HCT116 (cell line): ENCODE measurements at regions not wholly inside any gene's neighbourhood (a gene's known extent, or its start where the extent isn't known, plus 50 kb on each side); places are given as distances from the start of the nearest gene placed in this dataset.

Experiments used
- ATAC-seq: fragments of 200-7000 bp; cut with Tn5 transposase; 2 replicates; pipeline ENCODE4 v1.9.1; 2020; ENCODE audit warnings: mild to moderate bottlenecking, moderate library complexity
- BruUV-seq: library from RNA; stranded (reverse); fragments of 400-500 nt; replicated peaks from 2 replicates; lab custom pipeline; 2021; lab: Mats Ljungman, UMichigan
- CTCF ChIA-PET: fragments of 300-600 bp; sonication (Branson Sonifier 250); formaldehyde crosslinking; loops from one replicate; lab custom pipeline; 2021; ENCODE audit warnings: antibody characterized with exemption; lab: Charles Lee
- POLR2A ChIA-PET: fragments of 300-600, 350-600 bp; sonication (Branson Sonifier 250); formaldehyde crosslinking; loops from one replicate; lab custom pipeline; 2021; ENCODE audit warnings: antibody characterized with exemption; lab: Charles Lee
- RAD21 ChIA-PET, 2 experiments: fragments of 300-600 bp; sonication (Branson Sonifier 250); formaldehyde crosslinking; loops; one replicate each; lab custom pipeline; 2023; ENCODE audit warnings: low total read pairs in 2 of 2; ENCODE audit not compliant: uncharacterized antibody in 2 of 2, unreplicated experiment in 2 of 2, low non-redundant PET in 1 of 2; lab: Charles Lee
- DNase-seq: peaks from one replicate; pipeline ENCODE4 v3.0.0-alpha.2; 2010; ENCODE audit warnings: low read depth, low spot score
- H2AFZ ChIP-seq: fragments of 200-600 bp; shearing (Covaris generic), sonication (generic); 2 replicates; pipeline ENCODE4 v1.6.1; 2017; ENCODE audit warnings: low read depth, mixed run types, mixed read lengths, antibody characterized with exemption, low read length; ENCODE audit not compliant: poor library complexity, severe bottlenecking
- H3K27ac ChIP-seq: 2 replicates; pipeline ENCODE4 v1.5.1; 2012; ENCODE audit warnings: low read depth, low read length
- H3K27me3 ChIP-seq: fragments of 200-600 bp; sonication (generic); 2 replicates; pipeline ENCODE4 v1.6.1; 2016; ENCODE audit warnings: mixed run types, low read length, mixed read lengths; ENCODE audit not compliant: insufficient read depth
- H3K36me3 ChIP-seq, 2 experiments: fragments of 200-500 bp in 1 of 2; fragments of 200-600 bp in 1 of 2; sonication (Bioruptor generic) in 1 of 2; sonication (generic) in 1 of 2; 2 replicates each; pipeline versions ENCODE4 v1.5.1 to v1.6.1; 2014 to 2016; ENCODE audit warnings: low read length in 2 of 2, inconsistent platforms in 1 of 2, mixed read lengths in 1 of 2, mixed run types in 1 of 2; ENCODE audit not compliant: insufficient read depth in 2 of 2, control insufficient read depth in 1 of 2
- H3K4me1 ChIP-seq, 2 experiments: fragments of 200-600 bp in 1 of 2; sonication (generic) in 1 of 2; 2 replicates each; pipeline versions ENCODE4 v1.5.1 to v1.6.1; 2012 to 2017; ENCODE audit warnings: low read length in 2 of 2, inconsistent platforms in 1 of 2, mild to moderate bottlenecking in 1 of 2, mixed read lengths in 1 of 2, mixed run types in 1 of 2, moderate library complexity in 1 of 2; ENCODE audit not compliant: insufficient read depth in 2 of 2, control insufficient read depth in 1 of 2
- H3K4me2 ChIP-seq: fragments of 200-600 bp; sonication (generic); 2 replicates; pipeline ENCODE4 v1.6.1; 2017; ENCODE audit warnings: mixed run types, low read length, mixed read lengths
- H3K4me3 ChIP-seq, 2 experiments: fragments of 200-600 bp in 1 of 2; sonication (generic) in 1 of 2; replicated peaks in 1 of 2; 2 replicates each; pipeline ENCODE4 v1.5.1; 2011 to 2016; ENCODE audit warnings: low read length in 2 of 2, control low read depth in 1 of 2, low read depth in 1 of 2, mild to moderate bottlenecking in 1 of 2, mixed read lengths in 1 of 2, mixed run types in 1 of 2
- H3K79me2 ChIP-seq: fragments of 200-600 bp; sonication (generic); 2 replicates; pipeline ENCODE4 v1.6.1; 2017; ENCODE audit warnings: mild to moderate bottlenecking, mixed run types, low read length, moderate library complexity, mixed read lengths; ENCODE audit not compliant: insufficient read depth
- H3K9ac ChIP-seq: fragments of 200-600 bp; sonication (generic); 2 replicates; pipeline ENCODE4 v1.6.1; 2016; ENCODE audit warnings: low read length, mixed read lengths
- H3K9me2 ChIP-seq: fragments of 200-600 bp; sonication (generic), shearing (Covaris generic); 2 replicates; pipeline ENCODE4 v1.6.1; 2017; ENCODE audit warnings: mixed run types, mild to moderate bottlenecking, moderate library complexity; ENCODE audit not compliant: insufficient read depth
- H3K9me3 ChIP-seq, 2 experiments: fragments of 200-500 bp in 1 of 2; fragments of 200-600 bp in 1 of 2; sonication (Bioruptor generic) in 1 of 2; sonication (generic) in 1 of 2; 2 replicates each; pipeline ENCODE4 v1.6.1; 2014 to 2017; ENCODE audit warnings: low read length in 2 of 2, mixed read lengths in 2 of 2, inconsistent platforms in 1 of 2, low read depth in 1 of 2, mild to moderate bottlenecking in 1 of 2, mixed run types in 1 of 2, moderate library complexity in 1 of 2; ENCODE audit not compliant: control insufficient read depth in 1 of 2, insufficient read depth in 1 of 2
- H4K20me1 ChIP-seq: fragments of 200-600 bp; sonication (generic), shearing (Covaris generic); 2 replicates; pipeline ENCODE4 v1.6.1; 2017; ENCODE audit warnings: mixed run types, mild to moderate bottlenecking, moderate library complexity; ENCODE audit not compliant: insufficient read depth
- CBX3 ChIP-seq: IDR thresholded peaks from 2 replicates; pipeline ENCODE4 v1.6.1; 2012; ENCODE audit warnings: low read depth
- EZH2 ChIP-seq: fragments of 200-600 bp; sonication (generic); IDR thresholded peaks from 2 replicates; pipeline ENCODE4 v1.6.1; 2017; ENCODE audit warnings: antibody characterized with exemption, mixed run types
- EZH2phosphoT487 ChIP-seq: fragments of 200-600 bp; IDR thresholded peaks from 2 replicates; pipeline ENCODE4 v1.6.1; 2018; ENCODE audit warnings: antibody characterized with exemption, borderline replicate concordance
- FOSL1 ChIP-seq: IDR thresholded peaks from 2 replicates; pipeline ENCODE4 v1.6.1; 2012; ENCODE audit warnings: low read depth
- JUND ChIP-seq: IDR thresholded peaks from 2 replicates; pipeline ENCODE4 v1.6.1; 2012
- POLR2A ChIP-seq: IDR thresholded peaks from 2 replicates; pipeline ENCODE4 v1.7.0; 2011; ENCODE audit warnings: borderline replicate concordance; ENCODE audit not compliant: insufficient read depth, insufficient read length; ENCODE audit errors: extremely low read depth
- POLR2AphosphoS5 ChIP-seq: IDR thresholded peaks from 2 replicates; pipeline ENCODE4 v1.6.1; 2011; ENCODE audit warnings: mild to moderate bottlenecking, low read depth, low read length, moderate library complexity
- RAD21 ChIP-seq: IDR thresholded peaks from 2 replicates; pipeline ENCODE4 v1.6.1; 2012; ENCODE audit warnings: low read depth, mild to moderate bottlenecking
- SP1 ChIP-seq: IDR thresholded peaks from 2 replicates; pipeline ENCODE4 v1.6.1; 2012; ENCODE audit warnings: low read depth
- TCF7L2 ChIP-seq: IDR thresholded peaks from 2 replicates; pipeline ENCODE4 v1.7.0; 2011; ENCODE audit warnings: borderline replicate concordance, inconsistent platforms; ENCODE audit not compliant: insufficient read depth, insufficient read length; ENCODE audit errors: extremely low read depth
- ZNF274 ChIP-seq: fragments of 200-500 bp; sonication (Bioruptor generic); IDR thresholded peaks from 2 replicates; pipeline ENCODE4 v1.6.1; 2014; ENCODE audit warnings: mild to moderate bottlenecking, low read depth, low read length, inconsistent platforms
- intact Hi-C: fragments of 100-400 bp; cut with micrococcal nuclease; formaldehyde crosslinking; loops from 2 replicates; pipeline ENCODE4 v1.10.0; 2022
- TF ChIP-seq, protein P1 (sequence below): IDR thresholded peaks from 2 replicates; pipeline ENCODE4 v1.6.1; 2011; ENCODE audit warnings: mild to moderate bottlenecking, low read length, moderate library complexity; ENCODE audit not compliant: insufficient replicate concordance; ENCODE audit errors: extremely low read depth

DNA sequence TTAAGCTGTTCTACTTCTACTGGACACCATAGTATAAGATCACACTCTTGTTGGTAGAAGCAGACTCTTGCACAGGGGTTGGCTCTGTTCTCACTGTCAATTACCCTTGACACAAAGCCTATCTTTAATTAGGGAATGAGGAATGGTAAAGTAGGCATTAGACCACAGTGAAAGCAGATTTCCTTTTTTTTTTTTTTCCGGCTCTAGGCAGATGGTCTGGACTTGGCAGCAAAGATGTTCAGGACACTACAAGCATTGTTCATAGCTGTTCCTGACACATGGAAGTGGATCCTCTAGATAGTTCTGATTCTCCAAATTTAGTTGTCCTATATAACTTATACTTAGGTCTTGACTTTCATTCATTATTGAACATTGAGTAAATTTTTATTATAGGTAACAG is 672.2 kb upstream of the CELF4 start:
- Histone ChIP-seq H3K27me3 (no peaks in the 10 kb centered on the region), H3K4me1 (no peaks in the 10 kb centered on the region), H4K20me1 (no peaks in the 10 kb centered on the region)
- RAD21 ChIA-PET, result no interaction called here
- no peak for TF ChIP-seq ZNF274
- no peak for TF ChIP-seq POLR2AphosphoS5
- TF ChIP-seq EZH2, result no peak
- TF ChIP-seq POLR2A, result no peak
- TF ChIP-seq CBX3, result no peak
- TF ChIP-seq TCF7L2, result no peak
- TF ChIP-seq EZH2phosphoT487, result no peak
- TF ChIP-seq FOSL1, result no peak
- TF ChIP-seq JUND, result no peak
- no peak for TF ChIP-seq RAD21
- TF ChIP-seq, protein P1, sequence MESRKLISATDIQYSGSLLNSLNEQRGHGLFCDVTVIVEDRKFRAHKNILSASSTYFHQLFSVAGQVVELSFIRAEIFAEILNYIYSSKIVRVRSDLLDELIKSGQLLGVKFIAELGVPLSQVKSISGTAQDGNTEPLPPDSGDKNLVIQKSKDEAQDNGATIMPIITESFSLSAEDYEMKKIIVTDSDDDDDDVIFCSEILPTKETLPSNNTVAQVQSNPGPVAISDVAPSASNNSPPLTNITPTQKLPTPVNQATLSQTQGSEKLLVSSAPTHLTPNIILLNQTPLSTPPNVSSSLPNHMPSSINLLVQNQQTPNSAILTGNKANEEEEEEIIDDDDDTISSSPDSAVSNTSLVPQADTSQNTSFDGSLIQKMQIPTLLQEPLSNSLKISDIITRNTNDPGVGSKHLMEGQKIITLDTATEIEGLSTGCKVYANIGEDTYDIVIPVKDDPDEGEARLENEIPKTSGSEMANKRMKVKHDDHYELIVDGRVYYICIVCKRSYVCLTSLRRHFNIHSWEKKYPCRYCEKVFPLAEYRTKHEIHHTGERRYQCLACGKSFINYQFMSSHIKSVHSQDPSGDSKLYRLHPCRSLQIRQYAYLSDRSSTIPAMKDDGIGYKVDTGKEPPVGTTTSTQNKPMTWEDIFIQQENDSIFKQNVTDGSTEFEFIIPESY, result no peak
- no peak for TF ChIP-seq SP1
- TF ChIP-seq, all 23 proteins: peak for 0
- peaks cover 0 to 8% of the 10 kb centered on the region in 2 experiments; a peak in 2 of 4 replicates for H3K9me3 ChIP-seq
- H3K9me2 ChIP-seq, result no peaks in the 10 kb centered on the region
- no peak overlapping the region for H2AFZ ChIP-seq
- POLR2A ChIA-PET, result no interaction called here
- DNase-seq, result no peak
- intact Hi-C loops, result no loop called here
- BruUV-seq, result no TSS peak
- no peak for ATAC-seq
- H3K4me3 ChIP-seq, result no peak overlapping the region
- H3K9ac ChIP-seq, result no peak overlapping the region
- H3K4me2 ChIP-seq, result no peak overlapping the region
- H3K79me2 ChIP-seq, result no peaks in the 10 kb centered on the region
- no peak overlapping the region for H3K27ac ChIP-seq
- CTCF ChIA-PET, result no interaction called here
- no peaks in the 10 kb centered on the region for H3K36me3 ChIP-seq
